Kidney (tissue), 13 donors: ENCODE measurements at regions not wholly inside any gene's neighbourhood (a gene's known extent, or its start where the extent isn't known, plus 50 kb on each side); places are given as distances from the start of the nearest gene placed in this dataset.

ENCODE experiments used
- DNase-seq, 5 donors: peaks; one replicate each; pipeline ENCODE4 v3.0.0-alpha.2; 2013 to 2020
- FAIRE-seq: peaks from 2 replicates; lab custom pipeline; 2012; peaks lifted over from hg19 to GRCh38; lab: Jason Lieb, UNC
- H3K27ac ChIP-seq, 2 donors: one replicate each; pipeline ENCODE4 v1.7.0; 2013; ENCODE audit warnings: low read depth in 2 of 2, low read length in 2 of 2, inconsistent platforms in 1 of 2
- H3K27me3 ChIP-seq: one replicate; pipeline ENCODE4 v1.7.1; 2013; ENCODE audit warnings: low read length, inconsistent platforms; ENCODE audit not compliant: control insufficient read depth, insufficient read depth
- H3K36me3 ChIP-seq, 3 donors: one replicate each; pipeline versions ENCODE4 v1.7.0 to v1.7.1; 2013; ENCODE audit warnings: low read length in 3 of 3, control low read depth in 1 of 3, inconsistent platforms in 1 of 3; ENCODE audit not compliant: insufficient read depth in 3 of 3, control insufficient read depth in 2 of 3
- H3K4me1 ChIP-seq, 3 donors: one replicate each; pipeline versions ENCODE4 v1.7.0 to v1.7.1; 2013; ENCODE audit warnings: low read length in 3 of 3, inconsistent platforms in 1 of 3, low read depth in 1 of 3; ENCODE audit not compliant: control insufficient read depth in 2 of 3, insufficient read depth in 2 of 3
- H3K4me3 ChIP-seq, 3 donors: one replicate each; pipeline versions ENCODE4 v1.7.0 to v1.8.1; 2013; ENCODE audit warnings: low read length in 3 of 3, control low read depth in 1 of 3, inconsistent platforms in 1 of 3
- H3K9ac ChIP-seq, 3 donors: one replicate each; pipeline versions ENCODE4 v1.7.0 to v1.7.1; 2013; ENCODE audit warnings: low read length in 3 of 3, control low read depth in 1 of 3, inconsistent platforms in 1 of 3
- H3K9me3 ChIP-seq, 3 donors: one replicate each; pipeline versions ENCODE4 v1.7.0 to v1.7.1; 2013; ENCODE audit warnings: low read length in 3 of 3, control low read depth in 1 of 3, inconsistent platforms in 1 of 3; ENCODE audit not compliant: control insufficient read depth in 2 of 3, insufficient read depth in 1 of 3
- CTCF ChIP-seq: IDR thresholded peaks from 3 replicates; pipeline ENCODE4 v1.5.1; 2012; ENCODE audit warnings: mild to moderate bottlenecking, moderate library complexity, borderline replicate concordance; ENCODE audit not compliant: insufficient read depth; ENCODE audit errors: extremely low read depth
- intact Hi-C: fragments of 100-400 bp; cut with DNase I; formaldehyde crosslinking; loops from one replicate; pipeline ENCODE4 v1.11.1; 2022
- donor health status: control.
- donor health status: control.
- donor health status: control.
- donor health status: control.
- donor health status: control.
- donor health status: DM: yes; HTN: yes; CAD: no.
- donor health status: Normal renal cell carcinoma (clear cell type).

DNA sequence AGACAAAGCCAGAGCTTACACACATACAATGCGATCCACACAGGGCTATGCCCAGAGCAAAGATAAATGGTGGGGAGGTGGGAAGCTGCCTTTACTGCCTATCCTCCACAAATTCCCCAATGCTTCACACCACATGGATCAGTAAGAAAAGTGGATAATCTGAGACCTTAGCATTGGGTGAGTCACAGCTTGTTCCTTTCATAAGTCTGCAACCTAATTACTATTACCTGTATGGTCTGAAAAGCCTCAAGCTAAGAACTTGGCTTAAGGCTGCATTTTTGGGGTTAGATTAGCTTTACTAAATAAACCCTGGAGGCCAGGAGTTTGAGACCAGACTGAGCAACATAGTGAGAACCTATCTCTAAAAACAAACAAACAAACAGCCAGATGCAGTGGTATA lies 66.0 kb upstream of the BTBD3 start:
- no peak overlapping the region for H3K27ac ChIP-seq
- H3K36me3 ChIP-seq: no peaks in the 10 kb centered on the region
- intact Hi-C loops: no loop called here
- H3K4me3 ChIP-seq: no peak overlapping the region
- no peaks in the 10 kb centered on the region for H3K4me1 ChIP-seq
- no peaks in the 10 kb centered on the region for H3K9me3 ChIP-seq
- FAIRE-seq (no peak), DNase-seq (no peak)
- no peaks in the 10 kb centered on the region for H3K27me3 ChIP-seq
- H3K9ac ChIP-seq: no peak overlapping the region
- no peak for TF ChIP-seq CTCF

GRCh38 chr20:11852189-11852588 lies 65.5 kb upstream of the BTBD3 start:
- no peak overlapping the region for H3K9ac ChIP-seq
- H3K36me3 ChIP-seq: no peaks in the 10 kb centered on the region
- no peaks in the 10 kb centered on the region for H3K9me3 ChIP-seq
- intact Hi-C loops: no loop called here
- no peak for FAIRE-seq
- no peak overlapping the region for H3K4me3 ChIP-seq
- TF ChIP-seq CTCF: no peak
- no peak overlapping the region for H3K27ac ChIP-seq
- H3K4me1 ChIP-seq: no peaks in the 10 kb centered on the region
- no peaks in the 10 kb centered on the region for H3K27me3 ChIP-seq
- DNase-seq: no peak

GRCh38 chr20:11852811-11853210 lies 64.9 kb upstream of the BTBD3 start:
- H3K4me1 ChIP-seq: no peaks in the 10 kb centered on the region
- H3K9me3 ChIP-seq: no peaks in the 10 kb centered on the region
- no peaks in the 10 kb centered on the region for H3K36me3 ChIP-seq
- no peak for DNase-seq
- H3K27ac ChIP-seq: no peak overlapping the region
- intact Hi-C loops: no loop called here
- no peak for TF ChIP-seq CTCF
- no peak overlapping the region for H3K9ac ChIP-seq
- no peak overlapping the region for H3K4me3 ChIP-seq
- H3K27me3 ChIP-seq: no peaks in the 10 kb centered on the region
- no peak for FAIRE-seq

- DNase-seq (no peak), FAIRE-seq (no peak)
- Histone ChIP-seq H3K4me1 (no peaks in the 10 kb centered on the region), H3K9ac (no peak overlapping the region), H3K36me3 (no peaks in the 10 kb centered on the region), H3K27me3 (no peaks in the 10 kb centered on the region), H3K27ac (no peak overlapping the region), H3K4me3 (no peak overlapping the region), H3K9me3 (no peaks in the 10 kb centered on the region)
- intact Hi-C loops: no loop called here
- TF ChIP-seq CTCF: no peak
Measured at GRCh38 chr20:11853359-11853758, 64.3 kb upstream of the BTBD3 start.
